ENCODE measurements at regions not wholly inside any gene's neighbourhood (a gene's known extent, or its start where the extent isn't known, plus 50 kb on each side); places are given as distances from the start of the nearest gene placed in this dataset.

DNA sequence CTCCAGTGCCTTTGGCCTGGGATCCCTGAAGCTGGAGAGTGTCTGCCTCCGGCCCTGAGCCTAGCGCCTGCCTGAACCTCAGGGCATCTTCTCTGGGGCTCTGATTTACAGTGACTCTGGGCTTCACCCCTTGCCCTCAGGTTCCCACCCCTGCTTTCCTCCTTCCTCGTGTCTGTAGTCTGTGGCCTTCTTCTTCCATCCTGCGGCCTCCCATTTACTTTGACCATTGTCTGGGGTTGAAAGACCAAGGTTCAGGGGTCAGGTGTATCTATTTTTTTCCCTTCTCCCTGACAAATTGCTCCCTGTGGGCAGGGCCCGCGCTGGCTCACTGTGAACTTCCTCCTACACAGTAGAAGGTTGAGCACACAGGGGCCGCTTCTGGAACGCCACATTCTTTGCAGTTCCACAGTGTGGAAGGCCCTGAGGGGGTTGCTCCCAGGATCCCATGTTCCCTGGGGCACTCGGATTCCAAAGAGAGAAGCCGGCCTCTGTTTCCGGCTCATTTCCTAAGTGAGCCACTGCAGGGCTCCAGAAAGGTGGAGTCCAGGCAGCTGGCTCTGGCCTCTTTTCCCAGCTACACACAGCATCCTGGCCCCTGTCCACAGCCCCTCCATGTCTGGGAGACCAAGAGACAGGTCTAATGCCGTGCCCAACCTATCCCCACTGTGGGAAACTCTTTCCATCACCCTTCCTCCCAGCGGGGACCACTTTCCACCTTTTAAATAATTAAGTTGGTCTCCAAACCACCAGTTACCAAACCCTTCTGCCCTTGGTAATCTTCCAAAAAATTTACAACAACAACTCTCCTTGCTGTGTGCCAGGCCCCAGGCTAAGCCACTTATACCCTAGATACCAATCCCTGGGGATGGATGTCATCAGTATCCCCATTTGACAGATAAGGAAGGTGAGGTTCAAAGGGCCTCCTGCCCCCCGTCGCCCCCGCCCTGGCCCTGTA, 140.3 kb upstream of the IER5L start:
- TF ChIP-seq, protein P1, sequence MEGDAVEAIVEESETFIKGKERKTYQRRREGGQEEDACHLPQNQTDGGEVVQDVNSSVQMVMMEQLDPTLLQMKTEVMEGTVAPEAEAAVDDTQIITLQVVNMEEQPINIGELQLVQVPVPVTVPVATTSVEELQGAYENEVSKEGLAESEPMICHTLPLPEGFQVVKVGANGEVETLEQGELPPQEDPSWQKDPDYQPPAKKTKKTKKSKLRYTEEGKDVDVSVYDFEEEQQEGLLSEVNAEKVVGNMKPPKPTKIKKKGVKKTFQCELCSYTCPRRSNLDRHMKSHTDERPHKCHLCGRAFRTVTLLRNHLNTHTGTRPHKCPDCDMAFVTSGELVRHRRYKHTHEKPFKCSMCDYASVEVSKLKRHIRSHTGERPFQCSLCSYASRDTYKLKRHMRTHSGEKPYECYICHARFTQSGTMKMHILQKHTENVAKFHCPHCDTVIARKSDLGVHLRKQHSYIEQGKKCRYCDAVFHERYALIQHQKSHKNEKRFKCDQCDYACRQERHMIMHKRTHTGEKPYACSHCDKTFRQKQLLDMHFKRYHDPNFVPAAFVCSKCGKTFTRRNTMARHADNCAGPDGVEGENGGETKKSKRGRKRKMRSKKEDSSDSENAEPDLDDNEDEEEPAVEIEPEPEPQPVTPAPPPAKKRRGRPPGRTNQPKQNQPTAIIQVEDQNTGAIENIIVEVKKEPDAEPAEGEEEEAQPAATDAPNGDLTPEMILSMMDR (IDR thresholded peaks at IDR 0.05 in 4 of 5, conservative IDR thresholded peaks at IDR 0.05 in 1 of 5), result no peak
- no peak for TF ChIP-seq POLR2A (IDR thresholded peaks at IDR 0.05)
